GM18858 (cell line): ENCODE measurements at regions not wholly inside any gene's neighbourhood (a gene's known extent, or its start where the extent isn't known, plus 50 kb on each side); places are given as distances from the start of the nearest gene placed in this dataset.
"Not testable (repeated sequence)": the region's sequence is repeated elsewhere in the genome, so short reads cannot be mapped to it uniquely, and the experiment has no call there.

Experiments
- ATAC-seq: cut with Tn5 transposase; IDR thresholded peaks from one replicate; pipeline ENCODE4 v1.9.1; 2021; ENCODE audit not compliant: unreplicated experiment

- no peak for ATAC-seq
Measured at GRCh38 chr20:47888351-47888750, 103.1 kb upstream of the SULF2 start.

GRCh38 chr20:47887477-47888080 lies 102.3 kb upstream of the SULF2 start:
- no peak for ATAC-seq

- ATAC-seq: no peak
Measured at GRCh38 chr20:47887064-47887463, 101.8 kb upstream of the SULF2 start.

GRCh38 chr20:47886454-47887041 lies 101.3 kb upstream of the SULF2 start:
- ATAC-seq: no peak

GRCh38 chr20:47885909-47886453 lies 100.7 kb upstream of the SULF2 start:
- no peak for ATAC-seq

GRCh38 chr20:47883940-47884339 lies 98.7 kb upstream of the SULF2 start:
- ATAC-seq: not testable (repeated sequence)

- no peak for ATAC-seq
Measured at GRCh38 chr20:47883186-47883585, 97.9 kb upstream of the SULF2 start.

GRCh38 chr20:47879771-47880170 lies 94.5 kb upstream of the SULF2 start:
- no peak for ATAC-seq

GRCh38 chr20:47878601-47879027 lies 93.3 kb upstream of the SULF2 start:
- ATAC-seq: no peak

- no peak for ATAC-seq
Measured at GRCh38 chr20:47876311-47877088, 91.2 kb upstream of the SULF2 start.

- ATAC-seq: no peak
Measured at GRCh38 chr20:47875297-47876025, 90.2 kb upstream of the SULF2 start.

GRCh38 chr20:47872341-47872740 lies 87.1 kb upstream of the SULF2 start:
- no peak for ATAC-seq

GRCh38 chr20:47870475-47870874 lies 85.2 kb upstream of the SULF2 start:
- no peak for ATAC-seq

GRCh38 chr20:47868744-47869143 lies 83.5 kb upstream of the SULF2 start:
- ATAC-seq: no peak

GRCh38 chr20:47868236-47868635 lies 83.0 kb upstream of the SULF2 start:
- ATAC-seq: no peak

- no peak for ATAC-seq
Measured at GRCh38 chr20:47867831-47868230, 82.5 kb upstream of the SULF2 start.

GRCh38 chr20:47866480-47866879 lies 81.2 kb upstream of the SULF2 start:
- no peak for ATAC-seq

GRCh38 chr20:47865912-47866311 lies 80.6 kb upstream of the SULF2 start:
- no peak for ATAC-seq

GRCh38 chr20:47865451-47865850 lies 80.2 kb upstream of the SULF2 start:
- no peak for ATAC-seq

GRCh38 chr20:47863981-47864380 lies 78.7 kb upstream of the SULF2 start:
- ATAC-seq: no peak

GRCh38 chr20:47863315-47863965 lies 78.2 kb upstream of the SULF2 start:
- ATAC-seq: no peak
